Activated T-cell treated with anti-CD3 and anti-CD28 coated beads, Interleukin-2, amount 50 U/mL, for 4 hours (primary cell): ENCODE measurements at regions not wholly inside any gene's neighbourhood (a gene's known extent, or its start where the extent isn't known, plus 50 kb on each side); places are given as distances from the start of the nearest gene placed in this dataset.
A peak's percentile ranks its signal among the peaks of the same experiment; 100 is the strongest.

Source experiments
- ATAC-seq, 2 donors: fragments of 200-7000 bp; cut with Tn5 transposase; one replicate each; pipeline ENCODE4 v1.10.0; 2021
- DNase-seq: peaks from one replicate; pipeline ENCODE4 v3.0.0-alpha.2; 2020
- H3K27me3 Mint-ChIP-seq: one replicate; pipeline ENCODE4 v1.8.0; 2021; ENCODE audit warnings: low read depth, mixed read lengths
- H3K36me3 Mint-ChIP-seq: one replicate; pipeline ENCODE4 v1.8.0; 2022; ENCODE audit warnings: mixed read lengths; ENCODE audit not compliant: insufficient read depth
- H3K4me1 Mint-ChIP-seq: one replicate; pipeline ENCODE4 v1.8.0; 2021; ENCODE audit warnings: low read depth, mixed read lengths
- H3K4me3 Mint-ChIP-seq: one replicate; pipeline ENCODE4 v1.8.0; 2021; ENCODE audit warnings: mild to moderate bottlenecking, moderate library complexity, mixed read lengths
- H3K9me3 Mint-ChIP-seq: one replicate; pipeline ENCODE4 v1.8.0; 2021; ENCODE audit warnings: mixed read lengths

DNA sequence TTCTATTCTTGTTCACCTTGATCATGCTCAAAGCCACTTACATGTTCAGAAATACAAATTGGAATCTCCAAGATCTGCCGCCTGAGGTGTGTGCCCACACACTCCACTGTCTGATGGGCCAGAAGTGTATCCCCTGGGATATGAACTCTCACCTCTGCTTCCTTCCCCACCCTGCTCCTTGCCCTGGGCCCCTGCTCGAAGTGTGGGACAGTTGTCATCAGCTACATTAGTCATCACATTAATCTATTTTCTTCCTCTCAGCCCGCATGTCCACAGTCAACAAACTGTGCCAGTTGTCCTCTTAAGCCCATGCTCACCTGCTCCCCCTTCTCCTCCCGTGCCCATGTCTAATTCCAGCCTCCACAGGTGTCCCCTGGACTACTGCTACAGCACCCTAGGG, 154.7 kb downstream of the PTPN20 start:
- no peak for ATAC-seq
- H3K27me3 Mint-ChIP-seq: no peaks in the 10 kb centered on the region
- no peaks in the 10 kb centered on the region for H3K9me3 Mint-ChIP-seq
- DNase-seq: no peak
- no peak overlapping the region for H3K4me3 Mint-ChIP-seq
- no peaks in the 10 kb centered on the region for H3K36me3 Mint-ChIP-seq
- no peaks in the 10 kb centered on the region for H3K4me1 Mint-ChIP-seq

DNA sequence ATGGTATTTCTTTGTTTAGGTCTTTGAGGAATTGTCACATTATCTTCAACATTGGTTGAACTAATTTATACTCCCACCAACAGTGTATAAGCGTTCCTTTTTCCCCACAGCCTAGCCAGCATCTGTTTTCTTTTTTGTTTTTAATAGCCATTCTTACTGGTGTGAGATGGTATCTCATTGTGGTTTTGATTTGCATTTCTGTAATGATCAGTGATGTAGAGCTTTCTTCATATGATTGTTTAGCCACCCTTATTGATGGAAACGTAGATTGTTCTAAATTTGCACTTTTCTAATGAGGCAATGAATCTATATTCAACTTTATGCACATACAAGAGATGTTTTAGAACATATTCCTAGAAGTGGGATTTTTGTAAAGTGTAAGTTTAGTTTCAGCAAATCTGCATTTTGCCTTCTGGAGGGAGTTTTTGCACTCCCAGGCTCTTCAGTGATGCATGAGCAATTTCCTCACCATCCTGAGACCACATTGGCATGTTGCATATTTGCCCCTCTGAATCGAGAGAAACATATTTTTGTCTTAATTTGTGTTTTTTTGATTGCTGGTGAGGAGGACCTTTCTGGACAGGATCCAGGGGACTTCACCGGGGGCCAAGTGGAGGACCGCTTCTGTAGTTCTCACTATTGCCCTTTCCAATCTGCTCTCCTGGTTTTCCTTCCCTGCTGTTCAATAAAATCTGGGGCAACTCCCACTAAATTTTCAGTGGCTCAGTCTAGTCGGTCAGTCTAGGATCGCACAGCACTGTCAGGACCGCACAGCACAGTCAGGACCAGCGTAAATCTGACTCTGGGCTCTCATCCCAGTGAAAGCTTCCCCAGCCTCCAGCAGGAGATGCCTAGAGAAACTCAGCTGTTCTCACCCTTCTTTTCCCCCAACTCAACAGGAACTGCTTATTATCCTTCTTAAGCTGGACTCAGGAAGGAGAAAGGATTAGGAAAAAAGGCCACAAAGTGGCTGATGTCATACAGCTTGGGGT, 157.0 kb downstream of the PTPN20 start:
- DNase-seq (no peak), ATAC-seq (no peak)
- no peaks in the 10 kb centered on the region for H3K36me3 Mint-ChIP-seq
- no peaks in the 10 kb centered on the region for H3K9me3 Mint-ChIP-seq
- H3K27me3 Mint-ChIP-seq: no peaks in the 10 kb centered on the region
- no peaks in the 10 kb centered on the region for H3K4me1 Mint-ChIP-seq
- H3K4me3 Mint-ChIP-seq: no peak overlapping the region

GRCh38 chr10:47070541-47070940, 159.3 kb downstream of the PTPN20 start:
- H3K27me3 Mint-ChIP-seq: no peaks in the 10 kb centered on the region
- no peaks in the 10 kb centered on the region for H3K36me3 Mint-ChIP-seq
- ATAC-seq (no peak), DNase-seq (no peak)
- H3K9me3 Mint-ChIP-seq: no peaks in the 10 kb centered on the region
- no peaks in the 10 kb centered on the region for H3K4me1 Mint-ChIP-seq
- no peak overlapping the region for H3K4me3 Mint-ChIP-seq

DNA sequence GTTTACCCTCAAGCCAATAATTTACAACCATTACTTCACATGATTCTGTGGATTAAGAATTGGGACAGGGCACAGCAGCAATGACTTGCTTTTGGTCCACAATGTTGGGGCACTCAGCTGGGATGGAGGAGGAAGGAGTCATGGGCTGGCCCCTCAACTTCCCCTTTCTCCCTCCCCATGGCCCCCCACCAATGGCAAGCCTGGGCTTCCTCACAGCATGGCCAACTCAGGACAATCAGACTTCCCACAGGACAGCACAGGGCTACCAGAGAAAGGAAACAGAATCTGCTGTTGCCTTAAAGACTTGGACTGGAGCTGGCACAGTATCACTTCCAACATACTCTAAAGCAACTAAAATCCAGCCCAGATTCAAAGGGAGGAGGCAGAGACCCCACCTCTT, 160.7 kb downstream of the PTPN20 start:
- H3K4me1 Mint-ChIP-seq: peaks cover 2% of the 10 kb centered on the region
- DNase-seq (no peak), ATAC-seq (no peak)
- no peak overlapping the region for H3K4me3 Mint-ChIP-seq
- H3K9me3 Mint-ChIP-seq: no peaks in the 10 kb centered on the region
- H3K27me3 Mint-ChIP-seq: no peaks in the 10 kb centered on the region
- no peaks in the 10 kb centered on the region for H3K36me3 Mint-ChIP-seq

- Mint-ChIP-seq H3K4me1 (peaks cover 6% of the 10 kb centered on the region), H3K9me3 (no peaks in the 10 kb centered on the region), H3K4me3 (no peak overlapping the region), H3K27me3 (peaks cover 1% of the 10 kb centered on the region), H3K36me3 (no peaks in the 10 kb centered on the region)
- ATAC-seq: no peak
- DNase-seq: no peak
Observed at GRCh38 chr10:47073967-47074366, 162.7 kb downstream of the PTPN20 start.

DNA sequence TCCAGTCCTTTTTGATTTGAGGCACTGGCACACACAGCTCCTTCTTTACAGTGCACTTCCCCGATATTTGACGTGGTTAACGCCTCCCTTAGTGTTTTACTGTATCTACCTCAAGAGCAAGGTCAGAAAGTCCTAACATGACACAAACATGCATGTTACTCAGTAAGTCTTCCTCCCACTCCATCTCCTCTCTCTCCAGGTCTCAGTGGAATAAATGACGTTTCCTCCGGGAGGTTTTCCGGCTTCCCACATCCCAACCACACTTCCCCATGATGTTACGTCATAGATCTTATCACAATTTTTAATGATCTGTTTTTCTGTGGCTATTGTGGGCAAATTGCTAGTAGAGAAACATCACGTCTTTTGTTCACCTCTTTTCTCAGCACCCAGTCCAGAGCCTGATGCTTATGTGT, 165.7 kb downstream of the PTPN20 start:
- peaks cover 1% of the 10 kb centered on the region for H3K27me3 Mint-ChIP-seq
- no peaks in the 10 kb centered on the region for H3K9me3 Mint-ChIP-seq
- no peaks in the 10 kb centered on the region for H3K36me3 Mint-ChIP-seq
- DNase-seq (no peak), ATAC-seq (peak; percentile 58 to 70)
- H3K4me3 Mint-ChIP-seq: no peak overlapping the region
- peaks cover 13% of the 10 kb centered on the region for H3K4me1 Mint-ChIP-seq

- Mint-ChIP-seq H3K9me3 (no peaks in the 10 kb centered on the region), H3K4me1 (peaks cover 13% of the 10 kb centered on the region), H3K27me3 (peaks cover 1% of the 10 kb centered on the region), H3K4me3 (no peak overlapping the region), H3K36me3 (no peaks in the 10 kb centered on the region)
- ATAC-seq (no peak), DNase-seq (no peak)
Observed at GRCh38 chr10:47077386-47077785, 166.2 kb downstream of the PTPN20 start.

- Mint-ChIP-seq H3K27me3 (peaks cover 1% of the 10 kb centered on the region), H3K36me3 (no peaks in the 10 kb centered on the region), H3K4me3 (no peak overlapping the region), H3K4me1 (peaks cover 13% of the 10 kb centered on the region), H3K9me3 (no peaks in the 10 kb centered on the region)
- DNase-seq (no peak), ATAC-seq (no peak)
Observed at GRCh38 chr10:47077941-47078340, 166.7 kb downstream of the PTPN20 start.

DNA sequence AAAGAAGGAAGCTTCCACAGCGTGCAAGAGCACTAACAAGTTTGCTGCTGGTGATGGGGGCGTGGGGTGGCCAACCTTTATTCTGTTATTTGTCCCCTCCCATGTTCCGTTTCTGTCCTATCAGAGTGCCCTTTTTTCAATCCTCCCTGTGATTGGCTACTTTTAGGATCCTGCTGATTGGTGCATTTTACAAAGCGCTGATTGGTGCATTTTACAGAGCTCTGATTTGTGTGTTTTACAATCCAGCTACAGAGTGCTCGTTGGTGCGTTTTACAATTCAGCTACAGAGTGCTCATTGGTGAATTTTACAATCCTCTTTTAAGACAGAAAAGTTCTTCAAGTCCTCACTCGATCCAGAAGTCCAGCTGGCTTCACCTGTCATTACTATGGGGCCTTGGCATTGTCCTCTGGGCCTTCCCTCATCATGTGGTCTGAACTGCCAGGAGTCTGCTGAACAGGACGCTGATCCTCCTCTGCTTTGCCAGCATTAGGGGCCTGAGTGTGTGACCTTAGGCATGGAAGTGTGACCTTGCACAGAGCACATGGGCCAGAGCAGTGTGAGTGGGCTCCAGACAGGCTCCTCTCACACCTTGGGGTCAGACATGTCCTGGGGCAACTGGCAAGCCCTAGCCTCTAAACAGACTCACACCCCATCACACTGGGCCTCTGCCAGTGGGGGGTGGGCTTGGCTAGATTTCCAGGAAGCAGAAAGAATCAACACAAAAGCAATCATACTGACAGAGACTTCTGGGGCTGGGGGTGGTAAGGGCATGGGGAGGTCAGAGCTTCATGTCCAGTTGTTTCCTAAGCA, 167.4 kb downstream of the PTPN20 start:
- H3K4me3 Mint-ChIP-seq: no peak overlapping the region
- H3K9me3 Mint-ChIP-seq: no peaks in the 10 kb centered on the region
- H3K4me1 Mint-ChIP-seq: peaks cover 13% of the 10 kb centered on the region
- DNase-seq (no peak), ATAC-seq (no peak)
- H3K27me3 Mint-ChIP-seq: peaks cover 1% of the 10 kb centered on the region
- no peaks in the 10 kb centered on the region for H3K36me3 Mint-ChIP-seq

- no peaks in the 10 kb centered on the region for H3K36me3 Mint-ChIP-seq
- H3K4me1 Mint-ChIP-seq: peaks cover 13% of the 10 kb centered on the region
- H3K27me3 Mint-ChIP-seq: peaks cover 1% of the 10 kb centered on the region
- H3K4me3 Mint-ChIP-seq: no peak overlapping the region
- ATAC-seq: no peak
- H3K9me3 Mint-ChIP-seq: no peaks in the 10 kb centered on the region
- DNase-seq: no peak
Observed at GRCh38 chr10:47079204-47079580, 168.0 kb downstream of the PTPN20 start.

GRCh38 chr10:47081264-47081663, 170.0 kb downstream of the PTPN20 start:
- DNase-seq (no peak), ATAC-seq (no peak)
- H3K27me3 Mint-ChIP-seq: peaks cover 1% of the 10 kb centered on the region
- H3K36me3 Mint-ChIP-seq: no peaks in the 10 kb centered on the region
- H3K9me3 Mint-ChIP-seq: no peaks in the 10 kb centered on the region
- no peak overlapping the region for H3K4me3 Mint-ChIP-seq
- H3K4me1 Mint-ChIP-seq: peaks cover 13% of the 10 kb centered on the region

GRCh38 chr10:47082055-47082784, 171.0 kb downstream of the PTPN20 start:
- DNase-seq: no peak
- Mint-ChIP-seq H3K27me3 (peaks cover 1% of the 10 kb centered on the region), H3K4me3 (no peak overlapping the region), H3K4me1 (peaks cover 8% of the 10 kb centered on the region), H3K9me3 (no peaks in the 10 kb centered on the region), H3K36me3 (no peaks in the 10 kb centered on the region)
- no peak for ATAC-seq

- Mint-ChIP-seq H3K4me1 (peaks cover 8% of the 10 kb centered on the region), H3K36me3 (no peaks in the 10 kb centered on the region), H3K9me3 (no peaks in the 10 kb centered on the region), H3K27me3 (no peaks in the 10 kb centered on the region), H3K4me3 (no peak overlapping the region)
- peak in 1 of 2 donors; percentile 32 for ATAC-seq
- no peak for DNase-seq
Observed at GRCh38 chr10:47087667-47088066, 176.4 kb downstream of the PTPN20 start.

- Mint-ChIP-seq H3K4me1 (peaks cover 8% of the 10 kb centered on the region), H3K9me3 (no peaks in the 10 kb centered on the region), H3K27me3 (no peaks in the 10 kb centered on the region), H3K4me3 (no peak overlapping the region), H3K36me3 (no peaks in the 10 kb centered on the region)
- ATAC-seq (no peak), DNase-seq (no peak)
Observed at GRCh38 chr10:47088656-47089354, 177.6 kb downstream of the PTPN20 start.
